ENCODE measurements at regions not wholly inside any gene's neighbourhood (a gene's known extent, or its start where the extent isn't known, plus 50 kb on each side); places are given as distances from the start of the nearest gene placed in this dataset.
"Not testable (repeated sequence)": the region's sequence is repeated elsewhere in the genome, so short reads cannot be mapped to it uniquely, and the experiment has no call there.

DNA sequence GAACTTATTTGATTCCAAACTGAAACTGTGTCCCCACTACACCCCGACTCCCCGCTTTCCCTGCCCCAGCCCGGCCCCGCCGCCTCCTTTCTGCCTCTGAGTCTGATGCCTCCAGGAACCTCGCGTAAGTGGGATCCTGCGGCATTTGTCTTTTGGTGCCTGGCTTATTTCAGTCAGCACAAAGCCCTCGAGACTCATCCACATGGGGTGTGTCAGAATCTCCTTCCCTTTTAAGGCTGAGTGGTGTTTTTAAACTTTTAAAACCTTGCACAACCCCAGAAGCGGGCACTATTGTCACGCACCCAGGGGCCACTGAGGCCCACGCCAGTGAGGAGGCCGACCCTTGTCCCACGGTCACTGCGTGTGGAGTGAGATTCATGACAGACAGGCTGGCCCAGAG, 206.9 kb downstream of the NPIPB11 start:
- not testable (repeated sequence) for DNase-seq (ENCODE audit: low read depth)

- DNase-seq (ENCODE audit: low read depth), result no peak
Observed at GRCh38 chr16:29198731-29199521, 207.6 kb downstream of the NPIPB11 start.

GRCh38 chr16:29198231-29198630, 208.3 kb downstream of the NPIPB11 start:
- no peak for DNase-seq (ENCODE audit: low read depth)

GRCh38 chr16:29197494-29198100, 208.9 kb downstream of the NPIPB11 start:
- not testable (repeated sequence) for DNase-seq (ENCODE audit: low read depth)

GRCh38 chr16:29196746-29197145, 209.8 kb downstream of the NPIPB11 start:
- DNase-seq (ENCODE audit: low read depth), result not testable (repeated sequence)

- DNase-seq (ENCODE audit: low read depth), result peak; percentile 13
Observed at GRCh38 chr16:29195116-29195872, 210.4 kb downstream of the LAT start.

DNA sequence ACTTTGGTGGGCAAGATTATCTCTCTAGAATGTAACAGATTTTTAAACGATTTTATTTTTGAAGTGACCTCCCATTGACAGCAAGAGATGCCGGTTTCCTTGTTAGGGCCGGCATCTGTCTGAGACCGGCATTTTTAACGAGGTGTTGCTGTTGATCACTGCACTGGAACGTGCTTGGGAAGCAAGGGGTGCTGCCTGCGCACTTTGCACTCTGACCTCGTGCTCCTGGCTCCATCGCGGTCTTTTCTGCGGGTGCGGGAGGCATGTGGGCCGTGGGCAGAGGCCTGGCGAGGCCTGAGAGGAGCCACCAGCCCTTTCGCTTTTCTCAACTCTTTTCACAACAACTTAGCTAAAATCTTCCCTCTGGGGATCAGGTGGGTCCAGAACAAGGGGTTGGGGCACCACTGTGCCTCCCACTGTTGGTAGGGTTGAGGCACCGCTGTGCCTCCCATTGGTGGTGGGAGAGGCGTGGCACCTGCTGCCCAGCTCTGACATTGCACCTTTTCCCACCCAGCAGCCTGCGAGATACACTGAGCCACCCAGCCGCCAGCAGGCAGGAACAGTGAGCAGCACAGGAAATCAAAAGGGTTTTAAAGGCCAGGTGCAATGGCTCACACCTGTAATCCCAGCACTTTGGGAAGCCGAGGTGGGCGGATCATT, 209.5 kb downstream of the LAT start:
- DNase-seq (ENCODE audit: low read depth), result not testable (repeated sequence)

- not testable (repeated sequence) for DNase-seq (ENCODE audit: low read depth)
Observed at GRCh38 chr16:29193634-29194033, 208.8 kb downstream of the LAT start.

DNA sequence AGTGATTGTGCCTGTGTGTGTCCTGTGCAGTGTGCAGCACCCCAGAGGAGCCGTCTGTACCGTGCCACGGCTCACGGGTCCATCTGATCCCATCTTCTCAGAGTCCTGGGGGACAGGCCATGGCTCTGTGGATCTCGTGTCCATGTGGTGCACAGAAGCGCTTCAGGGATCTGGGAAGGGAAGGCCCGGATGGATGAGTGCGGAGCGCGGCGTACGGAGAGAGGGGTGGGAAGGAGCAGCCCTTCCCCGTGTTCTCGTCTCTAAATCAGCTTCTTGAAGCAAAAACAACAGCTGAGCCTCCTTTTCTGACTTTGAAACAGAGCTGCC, 208.4 kb downstream of the LAT start:
- not testable (repeated sequence) for DNase-seq (ENCODE audit: low read depth)

- no peak for DNase-seq (ENCODE audit: low read depth)
Observed at GRCh38 chr16:29192329-29193247, 207.7 kb downstream of the LAT start.

DNA sequence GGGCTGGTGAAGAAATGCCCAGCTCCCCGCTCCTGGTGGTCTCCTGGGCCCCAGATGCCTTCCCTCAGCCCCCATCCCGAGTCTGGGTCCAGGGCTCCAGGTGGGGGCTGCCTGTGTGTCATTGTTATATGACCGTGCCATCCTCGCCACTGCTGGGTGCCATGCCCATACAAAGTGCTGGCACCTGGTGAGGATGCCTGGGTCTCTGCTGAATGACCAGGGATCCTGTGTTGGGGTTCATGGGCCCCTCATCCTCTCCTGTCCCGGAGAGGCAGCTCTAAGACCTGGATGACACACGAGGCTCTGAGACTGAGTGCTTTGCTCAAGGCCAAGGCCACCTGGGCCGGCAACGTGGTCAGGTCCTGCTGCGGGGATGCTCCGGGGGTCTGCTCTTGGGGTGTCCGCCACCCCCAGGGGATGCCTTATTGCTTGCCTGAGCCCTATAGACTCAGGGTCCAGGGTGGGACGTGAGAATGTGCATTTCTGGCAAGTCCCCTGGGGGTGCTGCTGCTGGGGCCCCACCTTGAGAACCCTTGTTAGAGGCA, 206.9 kb downstream of the LAT start:
- not testable (repeated sequence) for DNase-seq (ENCODE audit: low read depth)

- not testable (repeated sequence) for DNase-seq (ENCODE audit: low read depth)
Observed at GRCh38 chr16:29190553-29191431, 205.9 kb downstream of the LAT start.

- DNase-seq (ENCODE audit: low read depth), result not testable (repeated sequence)
Observed at GRCh38 chr16:29188806-29189205, 204.0 kb downstream of the LAT start.

GRCh38 chr16:29186306-29187220, 201.7 kb downstream of the LAT start:
- not testable (repeated sequence) for DNase-seq (ENCODE audit: low read depth)

- not testable (repeated sequence) for DNase-seq (ENCODE audit: low read depth)
Observed at GRCh38 chr16:29185872-29186271, 201.0 kb downstream of the LAT start.

GRCh38 chr16:29184738-29185438, 200.0 kb downstream of the LAT start:
- not testable (repeated sequence) for DNase-seq (ENCODE audit: low read depth)

GRCh38 chr16:29182940-29183868, 198.4 kb downstream of the LAT start:
- not testable (repeated sequence) for DNase-seq (ENCODE audit: low read depth)

Data from non-pigmented ciliary epithelial cell (primary cell).